Mesenchymal stem cell (in vitro differentiated cells and primary cell): ENCODE measurements at regions not wholly inside any gene's neighbourhood (a gene's known extent, or its start where the extent isn't known, plus 50 kb on each side); places are given as distances from the start of the nearest gene placed in this dataset.
"Not testable (repeated sequence)": the region's sequence is repeated elsewhere in the genome, so short reads cannot be mapped to it uniquely, and the experiment has no call there.

ENCODE experiments used
- DNase-seq: peaks from one replicate; pipeline ENCODE4 v3.0.0-alpha.2; 2013
- H2AFZ ChIP-seq: one replicate; pipeline ENCODE4 v1.6.1; 2013; ENCODE audit warnings: low read depth, mild to moderate bottlenecking, control low read depth, inconsistent platforms, low read length, moderate library complexity
- H2AK5ac ChIP-seq: 2 replicates; pipeline ENCODE4 v1.6.1; 2013; ENCODE audit warnings: low read length, moderate library complexity, mild to moderate bottlenecking, inconsistent platforms; ENCODE audit not compliant: severe bottlenecking
- H2BK120ac ChIP-seq: one replicate; pipeline ENCODE4 v1.6.1; 2013; ENCODE audit warnings: low read depth, mild to moderate bottlenecking, inconsistent platforms, low read length, moderate library complexity
- H2BK12ac ChIP-seq, 2 experiments: one replicate each; pipeline ENCODE4 v1.6.1; 2013; ENCODE audit warnings: inconsistent platforms in 2 of 2, low read length in 2 of 2, mild to moderate bottlenecking in 2 of 2, moderate library complexity in 2 of 2, control low read depth in 1 of 2
- H2BK15ac ChIP-seq: one replicate; pipeline ENCODE4 v1.6.1; 2013; ENCODE audit warnings: mild to moderate bottlenecking, low read depth, inconsistent platforms; ENCODE audit not compliant: poor library complexity, severe bottlenecking
- H2BK5ac ChIP-seq: 2 replicates; pipeline ENCODE4 v1.6.1; 2013; ENCODE audit warnings: low read depth, mild to moderate bottlenecking, low read length, control low read depth, inconsistent platforms; ENCODE audit not compliant: poor library complexity, severe bottlenecking
- H3K14ac ChIP-seq, 2 experiments: one replicate each; pipeline ENCODE4 v1.6.1; 2013; ENCODE audit warnings: inconsistent platforms in 2 of 2, low read length in 2 of 2, control low read depth in 1 of 2, mild to moderate bottlenecking in 1 of 2, moderate library complexity in 1 of 2
- H3K18ac ChIP-seq, 2 experiments: one replicate each; pipeline ENCODE4 v1.6.1; 2013; ENCODE audit warnings: inconsistent platforms in 2 of 2, low read length in 2 of 2, control low read depth in 1 of 2, low read depth in 1 of 2, mild to moderate bottlenecking in 1 of 2
- H3K23ac ChIP-seq, 2 experiments: one replicate each; pipeline ENCODE4 v1.6.1; 2013; ENCODE audit warnings: inconsistent platforms in 2 of 2, low read length in 2 of 2, mild to moderate bottlenecking in 2 of 2, moderate library complexity in 2 of 2, control low read depth in 1 of 2
- H3K27ac ChIP-seq: 2 replicates; pipeline ENCODE4 v1.5.1; 2013; ENCODE audit warnings: mild to moderate bottlenecking, moderate library complexity, low read length, control low read depth, inconsistent platforms; ENCODE audit not compliant: poor library complexity, severe bottlenecking
- H3K27me3 ChIP-seq, 2 experiments: 2 replicates each; pipeline versions ENCODE4 v1.6.1 to v1.7.0; 2013; ENCODE audit warnings: low read length in 2 of 2, mild to moderate bottlenecking in 2 of 2, moderate library complexity in 2 of 2, control low read depth in 1 of 2, inconsistent platforms in 1 of 2; ENCODE audit not compliant: control insufficient read depth in 1 of 2, insufficient read depth in 1 of 2
- H3K36me3 ChIP-seq, 2 experiments: 2 replicates each; pipeline versions ENCODE4 v1.6.1 to v1.7.0; 2013; ENCODE audit warnings: low read length in 2 of 2, control low read depth in 1 of 2, inconsistent platforms in 1 of 2, low read depth in 1 of 2, mild to moderate bottlenecking in 1 of 2; ENCODE audit not compliant: insufficient read depth in 2 of 2, control insufficient read depth in 1 of 2
- H3K4ac ChIP-seq, 2 experiments: one replicate each; pipeline ENCODE4 v1.6.1; 2013; ENCODE audit warnings: inconsistent platforms in 2 of 2, low read length in 2 of 2, mild to moderate bottlenecking in 2 of 2, moderate library complexity in 2 of 2, control low read depth in 1 of 2, low read depth in 1 of 2
- H3K4me1 ChIP-seq: 2 replicates; pipeline ENCODE4 v1.6.1; 2013; ENCODE audit warnings: low read depth, low read length, control low read depth; ENCODE audit not compliant: control insufficient read depth, insufficient read depth
- H3K4me2 ChIP-seq: 2 replicates; pipeline ENCODE4 v1.6.1; 2013; ENCODE audit warnings: low read length, mild to moderate bottlenecking, inconsistent platforms; ENCODE audit not compliant: poor library complexity, severe bottlenecking
- H3K4me3 ChIP-seq, 2 experiments: 2 replicates each; pipeline versions ENCODE4 v1.5.1 to v1.7.0; 2013; ENCODE audit warnings: low read length in 2 of 2, mild to moderate bottlenecking in 2 of 2, control low read depth in 1 of 2, low read depth in 1 of 2; ENCODE audit not compliant: insufficient read depth in 1 of 2
- H3K79me1 ChIP-seq: replicated peaks from 2 replicates; pipeline ENCODE4 v1.6.1; 2013; ENCODE audit warnings: mild to moderate bottlenecking, control low read depth, low read length, inconsistent platforms; ENCODE audit not compliant: poor library complexity, severe bottlenecking
- H3K9ac ChIP-seq: 2 replicates; pipeline ENCODE4 v1.7.0; 2013; ENCODE audit warnings: mild to moderate bottlenecking, low read length, moderate library complexity
- H3K9me3 ChIP-seq: 2 replicates; pipeline ENCODE4 v1.7.0; 2013; ENCODE audit warnings: mild to moderate bottlenecking, low read length; ENCODE audit not compliant: control insufficient read depth
- H4K8ac ChIP-seq: one replicate; pipeline ENCODE4 v1.6.1; 2013; ENCODE audit warnings: inconsistent platforms, mild to moderate bottlenecking, low read length, moderate library complexity
- H4K91ac ChIP-seq: one replicate; pipeline ENCODE4 v1.6.1; 2013; ENCODE audit warnings: mild to moderate bottlenecking, low read length, inconsistent platforms
- WGBS: methylation state at CpG from one replicate; pipeline ENCODE4 v1.1.7; 2013; ENCODE audit warnings: mixed read lengths; 5-methylcytosine and 5-hydroxymethylcytosine counted together

- H3K79me1 ChIP-seq, H3K27me3 ChIP-seq, H2AK5ac ChIP-seq, H4K91ac ChIP-seq, H3K4me3 ChIP-seq, H3K4ac ChIP-seq, H3K9ac ChIP-seq, H2BK12ac ChIP-seq, H3K14ac ChIP-seq, H3K36me3 ChIP-seq, H2BK120ac ChIP-seq, H3K9me3 ChIP-seq, H3K27ac ChIP-seq, H2BK15ac ChIP-seq, H4K8ac ChIP-seq, H2BK5ac ChIP-seq, H3K23ac ChIP-seq, H3K18ac ChIP-seq, H3K4me1 ChIP-seq, DNase-seq, H2AFZ ChIP-seq, H3K4me2 ChIP-seq: not testable (repeated sequence)
- 97% methylated on average over 15 of the region's 20 CpGs for WGBS
These were observed 111.0 kb downstream of the DDX11 start for GRCh38 chr12:31184667-31185066.

DNA sequence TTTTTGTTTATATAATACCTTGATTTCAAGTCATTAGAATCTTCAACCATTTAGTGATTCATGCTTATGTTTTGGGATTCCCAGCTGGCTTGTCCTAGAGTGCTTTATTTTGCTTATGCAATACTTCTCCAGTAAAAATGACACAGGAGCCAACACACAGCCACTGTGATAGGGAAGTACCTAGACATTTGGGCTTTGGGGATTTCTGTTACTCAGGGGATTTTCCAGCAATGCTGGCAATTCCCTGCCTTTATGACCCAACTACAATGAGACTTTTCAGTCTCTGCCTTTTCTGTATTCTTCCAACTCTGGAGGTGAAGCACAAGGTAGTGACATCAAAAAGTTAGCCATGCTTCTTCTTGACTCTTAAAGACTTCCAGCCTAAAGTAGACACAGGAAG, 119.0 kb downstream of the DDX11 start:
- H2BK5ac ChIP-seq, H3K18ac ChIP-seq, H3K4me2 ChIP-seq, H3K9ac ChIP-seq, H4K91ac ChIP-seq, H2AK5ac ChIP-seq, H3K79me1 ChIP-seq, H4K8ac ChIP-seq, H3K27me3 ChIP-seq, H3K4me3 ChIP-seq, H2BK12ac ChIP-seq, H3K27ac ChIP-seq, H3K4me1 ChIP-seq, H3K23ac ChIP-seq, H3K4ac ChIP-seq, H3K9me3 ChIP-seq, H3K14ac ChIP-seq, DNase-seq, H2AFZ ChIP-seq, H2BK15ac ChIP-seq, H3K36me3 ChIP-seq, H2BK120ac ChIP-seq: not testable (repeated sequence)

DNA sequence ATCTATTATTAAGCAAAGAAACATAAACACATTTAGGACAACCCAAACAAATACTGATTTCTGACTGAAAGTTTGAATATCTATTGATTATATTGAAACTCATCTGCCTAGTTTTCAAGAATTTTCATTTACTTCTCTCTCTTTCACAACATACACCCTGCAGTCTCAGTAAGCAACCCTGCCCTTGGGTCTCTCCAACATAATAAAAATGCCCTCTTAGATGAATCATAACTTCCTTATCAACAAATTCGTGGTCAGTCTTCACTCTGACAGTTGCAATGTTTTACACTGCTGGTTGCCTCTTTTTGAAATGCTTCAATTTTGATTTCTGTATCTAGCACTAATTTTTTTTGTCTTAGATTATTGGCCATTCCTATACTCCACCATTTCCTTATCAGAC, 122.0 kb downstream of the DDX11 start:
- H2BK5ac ChIP-seq, H2AFZ ChIP-seq, H3K79me1 ChIP-seq, H3K4ac ChIP-seq, H3K4me1 ChIP-seq, H3K27me3 ChIP-seq, DNase-seq, H2BK12ac ChIP-seq, H2BK120ac ChIP-seq, H3K9ac ChIP-seq, H3K36me3 ChIP-seq, H2AK5ac ChIP-seq, H2BK15ac ChIP-seq, H3K14ac ChIP-seq, H3K4me3 ChIP-seq, H4K91ac ChIP-seq, H3K23ac ChIP-seq, H4K8ac ChIP-seq, H3K18ac ChIP-seq, H3K4me2 ChIP-seq, H3K9me3 ChIP-seq, H3K27ac ChIP-seq: not testable (repeated sequence)
- 0% methylated on average over 1 of the region's 1 CpG for WGBS

- not testable (repeated sequence) for H3K4me3 ChIP-seq, H2BK15ac ChIP-seq, H3K4me1 ChIP-seq, H3K9me3 ChIP-seq, H3K4me2 ChIP-seq, H3K27ac ChIP-seq, H3K9ac ChIP-seq, H2AFZ ChIP-seq, H4K8ac ChIP-seq, H3K4ac ChIP-seq, DNase-seq, H2BK5ac ChIP-seq, H2BK120ac ChIP-seq, H3K14ac ChIP-seq, H3K23ac ChIP-seq, H3K36me3 ChIP-seq, H2AK5ac ChIP-seq, H3K18ac ChIP-seq, H3K79me1 ChIP-seq, H4K91ac ChIP-seq, H2BK12ac ChIP-seq
- H3K27me3 ChIP-seq: peaks cover 0 to 15% of the 10 kb centered on the region in 2 experiments
- 58% methylated on average over 4 of the region's 4 CpGs for WGBS
These were observed 125.8 kb downstream of the DDX11 start for GRCh38 chr12:31199476-31199875.
